Endothelial cell (in vitro differentiated cells): ENCODE measurements at regions not wholly inside any gene's neighbourhood (a gene's known extent, or its start where the extent isn't known, plus 50 kb on each side); places are given as distances from the start of the nearest gene placed in this dataset.

Source experiments
- DNase-seq: peaks from one replicate; pipeline ENCODE4 v3.0.0; 2021; ENCODE audit warnings: low spot score
- H3K27ac Mint-ChIP-seq: one replicate; pipeline ENCODE4 v1.8.0; 2021; ENCODE audit warnings: mixed read lengths, inconsistent platforms; ENCODE audit not compliant: unreplicated experiment
- H3K27me3 Mint-ChIP-seq: one replicate; pipeline ENCODE4 v1.8.0; 2021; ENCODE audit warnings: mild to moderate bottlenecking, moderate library complexity, mixed read lengths, inconsistent platforms; ENCODE audit not compliant: unreplicated experiment
- H3K36me3 Mint-ChIP-seq: one replicate; pipeline ENCODE4 v1.8.0; 2021; ENCODE audit warnings: mild to moderate bottlenecking, low read depth, mixed read lengths, inconsistent platforms; ENCODE audit not compliant: unreplicated experiment
- H3K4me1 Mint-ChIP-seq: one replicate; pipeline ENCODE4 v1.8.0; 2021; ENCODE audit warnings: mild to moderate bottlenecking, mixed read lengths, inconsistent platforms; ENCODE audit not compliant: unreplicated experiment
- H3K4me3 Mint-ChIP-seq: one replicate; pipeline ENCODE4 v1.8.0; 2021; ENCODE audit warnings: mild to moderate bottlenecking, mixed read lengths, inconsistent platforms; ENCODE audit not compliant: unreplicated experiment
- H3K9me3 Mint-ChIP-seq: one replicate; pipeline ENCODE4 v1.8.0; 2021; ENCODE audit warnings: mixed read lengths, inconsistent platforms; ENCODE audit not compliant: unreplicated experiment
- TF ChIP-seq, protein P1 (sequence below): fragments of 200-600 bp; sonication (generic); IDR thresholded peaks from one replicate; pipeline ENCODE4 v1.5.0; 2021; ENCODE audit warnings: antibody characterized with exemption; ENCODE audit not compliant: unreplicated experiment

DNA sequence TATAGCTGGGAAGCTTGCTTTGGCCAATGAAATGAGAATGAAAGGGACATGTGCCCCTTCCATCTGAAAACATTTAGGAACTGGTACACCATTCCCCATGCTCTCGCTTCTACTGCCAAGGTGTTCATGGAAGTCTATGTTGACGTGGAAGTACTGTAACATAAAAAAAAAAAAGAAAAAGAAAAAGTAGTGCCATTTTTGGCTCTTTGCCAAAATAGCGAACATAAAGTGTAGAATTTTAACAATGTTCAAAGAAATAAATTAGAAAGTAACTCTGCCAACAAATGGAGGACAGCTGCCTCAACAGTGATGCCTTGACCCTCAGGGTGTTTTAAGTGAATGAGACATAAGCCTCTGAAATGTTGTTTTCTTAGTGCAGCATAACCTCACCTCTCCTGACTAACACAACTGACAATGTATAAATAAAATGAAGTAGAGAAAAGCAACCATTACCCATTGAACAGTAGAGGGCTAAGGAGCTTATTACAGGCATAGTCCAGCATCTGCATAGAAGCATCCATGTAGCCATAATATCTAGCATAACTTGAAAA, 536.6 kb downstream of the DTWD2 start:
- TF ChIP-seq, protein P1, sequence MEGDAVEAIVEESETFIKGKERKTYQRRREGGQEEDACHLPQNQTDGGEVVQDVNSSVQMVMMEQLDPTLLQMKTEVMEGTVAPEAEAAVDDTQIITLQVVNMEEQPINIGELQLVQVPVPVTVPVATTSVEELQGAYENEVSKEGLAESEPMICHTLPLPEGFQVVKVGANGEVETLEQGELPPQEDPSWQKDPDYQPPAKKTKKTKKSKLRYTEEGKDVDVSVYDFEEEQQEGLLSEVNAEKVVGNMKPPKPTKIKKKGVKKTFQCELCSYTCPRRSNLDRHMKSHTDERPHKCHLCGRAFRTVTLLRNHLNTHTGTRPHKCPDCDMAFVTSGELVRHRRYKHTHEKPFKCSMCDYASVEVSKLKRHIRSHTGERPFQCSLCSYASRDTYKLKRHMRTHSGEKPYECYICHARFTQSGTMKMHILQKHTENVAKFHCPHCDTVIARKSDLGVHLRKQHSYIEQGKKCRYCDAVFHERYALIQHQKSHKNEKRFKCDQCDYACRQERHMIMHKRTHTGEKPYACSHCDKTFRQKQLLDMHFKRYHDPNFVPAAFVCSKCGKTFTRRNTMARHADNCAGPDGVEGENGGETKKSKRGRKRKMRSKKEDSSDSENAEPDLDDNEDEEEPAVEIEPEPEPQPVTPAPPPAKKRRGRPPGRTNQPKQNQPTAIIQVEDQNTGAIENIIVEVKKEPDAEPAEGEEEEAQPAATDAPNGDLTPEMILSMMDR, result no peak
- Mint-ChIP-seq H3K9me3 (no peaks in the 10 kb centered on the region), H3K4me3 (no peak overlapping the region), H3K27me3 (no peaks in the 10 kb centered on the region), H3K4me1 (no peaks in the 10 kb centered on the region), H3K36me3 (no peaks in the 10 kb centered on the region), H3K27ac (no peak overlapping the region)
- no peak for DNase-seq

DNA sequence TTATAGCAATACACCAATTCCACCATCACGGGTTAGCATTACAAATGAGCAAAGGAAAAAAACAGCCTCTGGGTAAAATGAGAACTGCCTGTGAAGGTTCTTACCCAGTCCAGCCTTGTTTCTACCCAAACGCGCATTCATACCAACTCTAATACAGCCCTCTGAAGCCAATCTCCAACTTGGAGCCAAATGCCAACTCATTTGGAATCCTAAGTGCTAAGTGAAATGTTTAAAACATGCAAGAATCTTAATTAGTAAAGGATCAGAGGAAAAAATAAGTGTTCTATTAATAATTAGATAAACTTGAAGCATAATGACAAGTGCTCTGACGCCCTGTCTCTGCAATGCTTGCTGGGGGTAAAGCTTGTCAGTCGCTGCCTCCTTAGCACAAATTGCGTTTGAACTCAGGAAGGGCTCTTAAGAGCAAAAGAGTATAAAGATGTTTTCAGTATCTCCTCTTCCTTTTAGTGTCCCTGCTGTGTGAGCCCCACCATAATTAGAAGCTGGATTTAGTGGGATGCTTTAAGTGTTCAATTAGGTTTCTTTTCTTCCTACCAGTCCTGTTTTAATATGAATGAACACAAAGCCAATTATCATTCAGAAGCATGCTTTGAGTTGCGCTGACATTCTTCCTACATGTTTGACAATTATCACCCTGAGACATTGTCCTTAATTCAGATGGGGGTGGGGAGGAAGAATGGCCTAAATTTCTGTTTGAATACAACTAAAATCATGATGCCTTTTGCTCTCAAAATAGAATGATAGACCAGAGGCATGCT, 537.6 kb downstream of the DTWD2 start:
- Mint-ChIP-seq H3K9me3 (no peaks in the 10 kb centered on the region), H3K4me3 (no peak overlapping the region), H3K27me3 (no peaks in the 10 kb centered on the region), H3K27ac (no peak overlapping the region), H3K4me1 (no peaks in the 10 kb centered on the region), H3K36me3 (no peaks in the 10 kb centered on the region)
- no peak for DNase-seq
- TF ChIP-seq, protein P1, result no peak

DNA sequence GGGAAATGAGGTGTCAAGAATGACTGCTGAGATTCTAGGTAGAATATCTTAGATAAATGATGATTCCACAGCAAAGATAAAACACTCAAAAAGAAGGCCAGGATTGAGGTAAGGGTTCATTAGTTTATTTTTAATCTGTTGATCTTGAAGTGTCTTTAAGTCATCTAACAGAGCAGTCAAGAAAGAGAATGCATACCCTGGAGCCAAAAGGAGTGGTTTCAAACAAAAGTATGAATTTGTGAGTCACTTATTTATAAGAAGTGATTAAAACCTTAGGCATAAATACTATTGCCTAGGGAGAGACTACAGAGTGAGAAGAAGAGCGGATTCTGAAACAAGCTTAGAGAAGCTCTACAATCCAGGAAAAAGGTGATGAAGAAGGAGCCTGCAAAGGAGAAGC, 541.0 kb downstream of the DTWD2 start:
- Mint-ChIP-seq H3K9me3 (no peaks in the 10 kb centered on the region), H3K4me1 (peaks cover 3% of the 10 kb centered on the region), H3K27me3 (no peaks in the 10 kb centered on the region), H3K4me3 (no peak overlapping the region), H3K36me3 (no peaks in the 10 kb centered on the region), H3K27ac (no peak overlapping the region)
- DNase-seq, result no peak
- TF ChIP-seq, protein P1, result no peak

DNA sequence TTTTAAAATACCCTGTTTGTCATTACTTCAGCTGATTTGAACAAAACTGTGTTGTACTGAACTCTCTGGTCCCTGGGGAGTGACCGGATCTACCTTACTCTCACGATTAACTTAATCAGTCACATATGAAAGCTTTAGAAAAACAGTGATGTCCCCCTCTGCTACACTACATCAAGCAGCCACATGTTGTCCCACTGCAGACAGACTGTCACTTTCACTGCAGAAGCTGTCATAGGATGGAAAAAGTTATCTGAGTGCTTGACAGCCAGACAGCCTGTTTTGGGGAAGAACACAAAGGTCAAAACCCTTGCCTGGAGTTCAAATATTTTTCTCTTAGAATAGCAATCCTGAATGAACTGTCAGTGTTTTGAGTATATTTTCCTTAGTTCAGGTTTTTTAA, 546.4 kb downstream of the DTWD2 start:
- H3K4me3 Mint-ChIP-seq, result no peak overlapping the region
- H3K9me3 Mint-ChIP-seq, result no peaks in the 10 kb centered on the region
- TF ChIP-seq, protein P1, result no peak
- no peak for DNase-seq
- no peaks in the 10 kb centered on the region for H3K27me3 Mint-ChIP-seq
- peaks cover 12% of the 10 kb centered on the region for H3K4me1 Mint-ChIP-seq
- H3K36me3 Mint-ChIP-seq, result no peaks in the 10 kb centered on the region
- H3K27ac Mint-ChIP-seq, result no peak overlapping the region

DNA sequence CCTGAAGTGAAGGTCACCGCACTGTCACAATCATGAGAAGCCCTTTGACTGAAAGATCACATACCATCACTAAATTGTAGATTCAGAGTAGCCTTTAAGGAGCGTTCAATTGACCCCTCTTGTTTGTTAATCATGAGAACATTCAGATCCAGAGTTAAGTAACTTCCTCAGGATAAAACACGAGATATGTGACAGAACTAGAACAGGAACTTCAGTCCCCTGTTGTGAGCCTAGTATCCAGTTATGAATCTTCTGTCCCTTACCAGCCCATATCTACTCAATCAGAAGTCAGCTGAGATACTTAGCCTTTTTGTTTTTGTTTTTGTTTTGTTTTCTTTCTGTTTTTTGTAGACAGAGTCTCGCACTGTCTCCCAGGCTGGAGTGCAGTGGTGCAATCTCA, 547.3 kb downstream of the DTWD2 start:
- no peaks in the 10 kb centered on the region for H3K36me3 Mint-ChIP-seq
- H3K4me1 Mint-ChIP-seq, result peaks cover 12% of the 10 kb centered on the region
- no peak overlapping the region for H3K27ac Mint-ChIP-seq
- H3K9me3 Mint-ChIP-seq, result no peaks in the 10 kb centered on the region
- no peak overlapping the region for H3K4me3 Mint-ChIP-seq
- H3K27me3 Mint-ChIP-seq, result no peaks in the 10 kb centered on the region
- TF ChIP-seq, protein P1, result no peak
- DNase-seq, result no peak
